Caki2 (cell line): ENCODE measurements at regions not wholly inside any gene's neighbourhood (a gene's known extent, or its start where the extent isn't known, plus 50 kb on each side); places are given as distances from the start of the nearest gene placed in this dataset.

ENCODE experiments used
- DNase-seq: peaks from one replicate; pipeline ENCODE4 v3.0.0-alpha.2; 2015; ENCODE audit warnings: low read depth
- in situ Hi-C: cut with HindIII; loops from 2 replicates; pipeline ENCODE4 v1.10.0; 2016; ENCODE audit warnings: low sequenced_read_pairs, low pct_unique_long_range_greater_than_20kb, mixed read lengths

DNA sequence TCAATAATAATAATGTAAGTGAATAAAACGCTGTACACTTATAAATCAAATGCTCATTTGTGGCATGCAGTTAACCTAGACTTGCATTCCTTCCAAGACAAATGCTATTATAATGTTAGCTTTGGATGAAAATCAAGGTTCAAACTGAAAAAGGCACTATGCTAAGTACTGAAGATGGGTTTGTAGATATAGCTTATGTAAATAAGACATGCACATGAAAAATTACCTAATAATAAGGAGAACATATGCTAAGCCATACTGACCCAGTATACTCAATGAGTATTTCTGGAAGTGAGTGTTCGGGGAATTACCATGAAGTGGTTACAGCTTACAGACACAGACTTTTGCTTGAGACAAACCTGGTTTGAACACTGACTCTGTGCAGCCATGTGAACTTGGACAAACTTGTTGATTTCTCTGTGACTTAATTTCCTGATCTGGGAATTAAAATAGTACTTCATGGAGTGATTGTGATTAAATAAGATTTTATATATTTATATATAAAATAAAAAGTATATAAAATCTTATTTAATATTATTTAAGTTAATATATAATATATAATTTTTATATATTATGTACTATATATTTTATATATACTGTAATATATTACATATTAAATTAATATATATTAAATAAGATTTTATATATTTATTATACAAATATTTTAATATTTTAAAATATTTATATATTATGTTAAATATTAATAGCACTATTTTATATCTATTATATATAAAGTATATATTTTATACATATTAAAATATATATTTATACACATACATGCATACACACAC lies 159.2 kb downstream of the ZPLD1 start:
- no peak for DNase-seq
- in situ Hi-C loops: no loop called here

DNA sequence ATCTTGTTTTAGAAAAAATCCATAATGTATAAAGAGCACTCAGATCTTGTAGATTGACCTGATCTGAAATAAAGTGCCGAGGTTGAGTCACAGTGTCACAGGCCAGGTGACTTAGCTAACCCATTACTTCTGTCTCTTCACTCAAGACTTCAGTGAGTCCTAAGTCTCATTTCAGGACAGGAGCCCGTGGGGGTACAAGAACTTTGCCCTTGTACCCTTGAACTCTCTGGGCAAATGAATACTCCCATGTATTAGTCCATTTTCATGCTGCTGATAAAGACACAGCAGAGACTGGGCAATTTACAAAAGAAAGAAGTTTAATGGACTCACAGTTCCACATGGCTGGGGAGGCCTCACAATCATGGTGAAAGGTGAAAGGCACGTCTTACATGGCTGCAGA lies 160.2 kb downstream of the ZPLD1 start:
- in situ Hi-C loops: no loop called here
- DNase-seq: no peak

- no peak for DNase-seq
- in situ Hi-C loops: no loop called here
Measured at GRCh38 chr3:102599819-102600576, 165.2 kb downstream of the ZPLD1 start.

- DNase-seq: no peak
- in situ Hi-C loops: no loop called here
Measured at GRCh38 chr3:102605153-102605552, 170.3 kb downstream of the ZPLD1 start.

GRCh38 chr3:102608875-102609274 lies 174.1 kb downstream of the ZPLD1 start:
- in situ Hi-C loops: no loop called here
- no peak for DNase-seq

DNA sequence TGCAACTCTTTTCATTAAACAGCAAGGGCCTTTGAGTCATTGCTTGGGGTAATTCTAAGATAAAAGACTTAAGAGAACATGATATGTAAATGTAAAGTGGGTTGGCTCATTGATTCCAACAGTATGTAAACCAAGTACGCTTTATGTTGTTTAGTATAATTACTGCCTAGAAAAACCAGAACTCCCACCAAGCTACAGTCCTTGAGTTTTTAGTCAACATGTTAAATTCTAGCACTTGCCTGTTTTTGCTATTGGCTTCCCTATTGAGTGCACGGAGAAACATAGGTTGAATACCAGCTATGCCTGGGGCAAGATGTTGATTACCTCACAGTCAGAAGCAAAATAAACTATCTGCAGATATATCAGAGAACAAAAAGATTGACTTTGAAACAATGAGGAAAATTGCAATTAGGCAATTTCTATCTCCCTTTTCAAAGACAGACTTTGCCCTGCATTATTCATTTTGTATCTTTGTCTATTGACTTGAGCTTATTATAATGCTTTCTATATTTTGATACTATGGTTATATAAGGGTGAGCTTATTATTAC lies 179.3 kb downstream of the ZPLD1 start:
- in situ Hi-C loops: no loop called here
- DNase-seq: no peak

DNA sequence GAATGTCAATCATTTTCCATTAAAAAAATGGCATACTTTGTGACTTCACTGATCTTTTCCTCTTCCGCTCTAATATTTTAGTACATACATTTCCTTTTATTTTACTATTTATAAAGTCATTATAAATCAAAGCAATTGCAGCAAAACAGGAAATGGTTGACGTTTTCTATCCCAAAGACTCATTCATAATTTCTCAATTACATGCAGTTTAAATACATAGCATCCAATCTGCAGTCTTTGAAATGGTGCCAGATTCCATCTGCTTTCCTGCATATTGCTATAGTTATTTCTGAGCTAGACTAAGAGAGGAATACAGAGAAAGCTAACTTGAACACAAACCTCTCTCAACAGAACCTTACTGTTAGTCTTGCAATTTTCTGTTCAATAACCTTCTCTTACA lies 179.8 kb downstream of the ZPLD1 start:
- no peak for DNase-seq
- in situ Hi-C loops: no loop called here

DNA sequence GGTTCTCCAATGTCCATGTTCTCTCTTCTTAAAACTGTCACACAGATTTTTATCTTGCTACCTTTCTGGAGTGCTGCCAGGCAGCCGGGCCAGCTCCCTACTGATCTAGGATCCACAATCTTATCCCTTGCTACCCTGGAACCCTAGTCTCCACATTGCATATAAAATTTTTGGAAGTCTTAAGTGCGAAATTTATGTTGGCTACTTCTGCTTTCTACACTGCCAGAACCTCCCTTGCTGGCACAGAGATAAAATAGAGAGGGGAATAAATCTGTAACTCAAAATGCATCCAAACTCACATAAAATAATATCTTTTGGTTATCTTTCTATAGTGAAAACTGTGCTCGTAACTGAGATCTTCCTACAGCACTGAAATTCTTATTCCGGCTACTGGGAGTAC lies 182.6 kb downstream of the ZPLD1 start:
- in situ Hi-C loops: no loop called here
- DNase-seq: no peak

- no peak for DNase-seq
- in situ Hi-C loops: no loop called here
Measured at GRCh38 chr3:102619361-102619760, 184.5 kb downstream of the ZPLD1 start.

DNA sequence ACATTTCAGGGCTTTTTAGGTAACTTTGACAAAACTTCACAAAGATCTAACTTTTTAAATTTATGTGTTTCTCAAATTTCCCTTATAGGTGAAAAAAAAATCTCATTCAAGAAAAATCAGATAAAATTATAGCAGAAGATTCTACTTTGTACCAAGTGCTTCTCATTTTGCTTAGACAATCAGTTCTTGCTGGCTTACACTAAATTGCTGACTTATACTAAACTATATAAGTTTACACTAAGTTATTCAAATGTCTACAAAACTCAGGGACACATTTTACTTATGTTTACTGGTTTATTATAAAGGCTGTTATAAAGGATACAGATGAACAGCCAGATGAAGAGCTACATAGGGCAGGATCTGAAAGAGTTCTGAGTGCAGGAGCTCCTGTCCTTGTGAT lies 195.1 kb downstream of the ZPLD1 start:
- in situ Hi-C loops: no loop called here
- DNase-seq: no peak

GRCh38 chr3:102630531-102630930 lies 195.7 kb downstream of the ZPLD1 start:
- in situ Hi-C loops: no loop called here
- DNase-seq: no peak

DNA sequence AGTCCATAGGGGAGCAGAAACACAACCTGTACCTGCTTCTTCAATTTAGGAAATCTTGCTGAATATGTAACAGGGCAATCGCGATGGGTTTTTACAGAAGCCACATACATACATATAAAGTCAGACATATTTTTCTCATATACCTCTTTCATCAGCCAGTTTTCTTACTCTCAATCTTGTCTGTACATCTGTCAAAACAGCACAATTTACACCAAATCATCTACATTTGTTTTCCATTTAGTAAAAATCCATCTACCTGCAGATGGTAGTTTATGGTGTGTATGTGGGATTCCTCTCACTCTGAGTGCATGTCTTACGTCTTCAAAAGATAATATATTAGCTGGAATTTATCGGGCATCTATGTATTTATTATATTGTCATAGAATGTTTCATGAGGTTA lies 208.7 kb downstream of the ZPLD1 start:
- in situ Hi-C loops: no loop called here
- no peak for DNase-seq

DNA sequence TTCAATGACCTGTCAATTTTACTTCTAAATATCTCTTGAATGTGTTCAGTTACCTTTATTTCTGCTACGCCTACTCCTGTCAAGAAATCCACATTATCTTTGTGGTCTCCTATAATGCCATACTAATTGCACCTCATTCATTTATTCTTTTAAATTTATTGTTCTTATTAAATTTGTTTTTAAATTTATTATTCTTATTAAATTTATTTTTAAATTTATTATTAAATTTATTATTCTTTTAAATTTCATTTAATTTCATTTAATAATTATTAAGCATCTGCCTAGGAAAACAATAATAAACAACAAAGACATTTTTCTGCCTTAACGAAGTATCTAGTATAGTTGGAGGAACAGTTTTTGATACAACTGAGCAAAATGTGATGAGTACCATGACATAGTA lies 211.7 kb downstream of the ZPLD1 start:
- in situ Hi-C loops: no loop called here
- DNase-seq: no peak

- in situ Hi-C loops: no loop called here
- no peak for DNase-seq
Measured at GRCh38 chr3:102660653-102661052, 225.8 kb downstream of the ZPLD1 start.

- no peak for DNase-seq
- in situ Hi-C loops: no loop called here
Measured at GRCh38 chr3:102661707-102662497, 227.1 kb downstream of the ZPLD1 start.

DNA sequence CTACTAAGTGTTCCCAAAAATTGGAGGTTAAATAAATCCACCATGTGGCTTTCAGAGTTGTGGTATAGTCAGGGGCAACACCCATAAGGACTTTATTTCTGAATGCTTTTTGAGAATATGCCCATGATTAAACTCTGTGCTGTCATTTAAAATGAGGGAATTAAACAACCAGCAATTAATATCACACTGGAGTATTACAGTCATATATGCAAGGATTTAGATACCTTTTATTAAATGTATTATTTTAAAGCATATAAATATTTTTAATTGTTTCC lies 227.6 kb downstream of the ZPLD1 start:
- in situ Hi-C loops: no loop called here
- DNase-seq: no peak

GRCh38 chr3:102664126-102664525 lies 229.3 kb downstream of the ZPLD1 start:
- no peak for DNase-seq
- in situ Hi-C loops: no loop called here

DNA sequence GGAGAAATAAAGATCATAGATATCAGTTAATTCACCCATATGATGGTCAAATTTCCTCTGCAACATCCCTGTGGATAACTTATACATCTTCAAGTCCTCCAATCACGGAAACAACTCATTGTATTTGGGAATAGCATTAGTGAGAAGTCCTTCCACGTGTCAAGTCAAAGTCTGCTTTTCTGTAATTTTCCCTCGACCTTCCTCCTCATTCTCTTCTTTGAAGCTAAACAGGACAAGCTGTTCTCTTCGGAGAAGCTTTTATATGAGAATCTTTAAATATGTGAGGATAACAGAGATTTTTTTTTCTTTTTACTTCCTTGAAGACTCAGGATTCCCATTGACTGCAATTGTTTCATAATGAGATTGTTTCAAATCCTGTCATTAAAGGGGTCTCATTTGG lies 230.4 kb downstream of the ZPLD1 start:
- in situ Hi-C loops: no loop called here
- no peak for DNase-seq

GRCh38 chr3:102668247-102668646 lies 233.4 kb downstream of the ZPLD1 start:
- no peak for DNase-seq
- in situ Hi-C loops: no loop called here
